IMR-90 (cell line): ENCODE measurements at regions not wholly inside any gene's neighbourhood (a gene's known extent, or its start where the extent isn't known, plus 50 kb on each side); places are given as distances from the start of the nearest gene placed in this dataset.

Experiments
- CEBPB ChIP-seq: IDR thresholded peaks from 2 replicates; pipeline ENCODE4 v1.6.1; 2012; ENCODE audit warnings: low read depth, low read length, improper control_type of control experiment
- CHD1 ChIP-seq: IDR thresholded peaks from 2 replicates; pipeline ENCODE4 v1.6.1; 2012; ENCODE audit warnings: low read depth, low read length, improper control_type of control experiment
- FOS ChIP-seq: fragments of 150-350 bp; IDR thresholded peaks from 2 replicates; pipeline ENCODE4 v1.6.1; 2016; ENCODE audit warnings: low read depth, low read length
- MAFK ChIP-seq: IDR thresholded peaks from 2 replicates; pipeline ENCODE4 v1.6.1; 2012; ENCODE audit warnings: low read depth, low read length, improper control_type of control experiment
- MAZ ChIP-seq: IDR thresholded peaks from 2 replicates; pipeline ENCODE4 v1.6.1; 2012; ENCODE audit warnings: low read depth, mild to moderate bottlenecking, low read length, improper control_type of control experiment, moderate library complexity, borderline replicate concordance
- NFE2L2 ChIP-seq: fragments of 150-350 bp; IDR thresholded peaks from 2 replicates; pipeline ENCODE4 v1.6.1; 2016; ENCODE audit warnings: low read depth, mild to moderate bottlenecking, low read length
- POLR2A ChIP-seq: IDR thresholded peaks from 2 replicates; pipeline ENCODE4 v1.6.1; 2012; ENCODE audit warnings: mild to moderate bottlenecking, low read depth, low read length
- RAD21 ChIP-seq: IDR thresholded peaks from 2 replicates; pipeline ENCODE4 v1.6.1; 2012; ENCODE audit warnings: low read length, improper control_type of control experiment
- SMC3 ChIP-seq: fragments of 150-350 bp; IDR thresholded peaks from 2 replicates; pipeline ENCODE4 v1.6.1; 2016; ENCODE audit warnings: low read depth, mild to moderate bottlenecking, antibody characterized with exemption, low read length, moderate library complexity
- TF ChIP-seq, protein P1 (sequence below): conservative IDR thresholded peaks from 2 replicates; pipeline ENCODE4 v1.5.1; 2012; ENCODE audit warnings: mild to moderate bottlenecking, low read depth, low read length, improper control_type of control experiment
- TF ChIP-seq, protein P2 (sequence below): fragments of 150-350 bp; IDR thresholded peaks from 2 replicates; pipeline ENCODE4 v1.6.1; 2017; ENCODE audit warnings: mild to moderate bottlenecking, antibody characterized with exemption, low read length, low read depth
- TF ChIP-seq, protein P3 (sequence below): fragments of 150-350 bp; IDR thresholded peaks from 2 replicates; pipeline ENCODE4 v1.6.1; 2016; ENCODE audit warnings: low read depth, mild to moderate bottlenecking, low read length, moderate library complexity, borderline replicate concordance

DNA sequence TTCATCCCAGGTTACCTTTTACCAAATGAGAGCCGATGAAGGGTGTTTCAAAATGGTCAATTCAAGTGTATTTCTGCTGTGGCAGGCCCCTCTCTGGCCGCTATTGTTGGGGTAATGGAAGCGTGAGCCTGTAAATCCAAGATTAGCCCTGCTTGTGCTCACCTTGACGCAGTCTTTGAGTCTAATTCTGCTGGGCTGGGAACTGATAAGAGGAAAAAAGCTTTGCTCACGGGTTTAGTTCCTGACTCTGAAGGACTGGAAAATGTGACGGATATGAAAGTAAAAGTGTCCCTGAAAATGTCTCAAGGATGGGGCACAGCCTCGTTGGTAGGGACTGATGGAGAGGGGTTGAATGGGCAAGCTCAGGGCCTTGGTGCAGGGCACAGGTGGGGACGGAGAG, 125.9 kb upstream of the GALNT2 start:
- TF ChIP-seq SMC3 (no peak), POLR2A (no peak), RAD21 (no peak), MAZ (no peak), CEBPB (no peak), FOS (no peak), MAFK (no peak), NFE2L2 (no peak), CHD1 (no peak)
- TF ChIP-seq, protein P1, sequence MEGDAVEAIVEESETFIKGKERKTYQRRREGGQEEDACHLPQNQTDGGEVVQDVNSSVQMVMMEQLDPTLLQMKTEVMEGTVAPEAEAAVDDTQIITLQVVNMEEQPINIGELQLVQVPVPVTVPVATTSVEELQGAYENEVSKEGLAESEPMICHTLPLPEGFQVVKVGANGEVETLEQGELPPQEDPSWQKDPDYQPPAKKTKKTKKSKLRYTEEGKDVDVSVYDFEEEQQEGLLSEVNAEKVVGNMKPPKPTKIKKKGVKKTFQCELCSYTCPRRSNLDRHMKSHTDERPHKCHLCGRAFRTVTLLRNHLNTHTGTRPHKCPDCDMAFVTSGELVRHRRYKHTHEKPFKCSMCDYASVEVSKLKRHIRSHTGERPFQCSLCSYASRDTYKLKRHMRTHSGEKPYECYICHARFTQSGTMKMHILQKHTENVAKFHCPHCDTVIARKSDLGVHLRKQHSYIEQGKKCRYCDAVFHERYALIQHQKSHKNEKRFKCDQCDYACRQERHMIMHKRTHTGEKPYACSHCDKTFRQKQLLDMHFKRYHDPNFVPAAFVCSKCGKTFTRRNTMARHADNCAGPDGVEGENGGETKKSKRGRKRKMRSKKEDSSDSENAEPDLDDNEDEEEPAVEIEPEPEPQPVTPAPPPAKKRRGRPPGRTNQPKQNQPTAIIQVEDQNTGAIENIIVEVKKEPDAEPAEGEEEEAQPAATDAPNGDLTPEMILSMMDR: no peak
- TF ChIP-seq, protein P2, sequence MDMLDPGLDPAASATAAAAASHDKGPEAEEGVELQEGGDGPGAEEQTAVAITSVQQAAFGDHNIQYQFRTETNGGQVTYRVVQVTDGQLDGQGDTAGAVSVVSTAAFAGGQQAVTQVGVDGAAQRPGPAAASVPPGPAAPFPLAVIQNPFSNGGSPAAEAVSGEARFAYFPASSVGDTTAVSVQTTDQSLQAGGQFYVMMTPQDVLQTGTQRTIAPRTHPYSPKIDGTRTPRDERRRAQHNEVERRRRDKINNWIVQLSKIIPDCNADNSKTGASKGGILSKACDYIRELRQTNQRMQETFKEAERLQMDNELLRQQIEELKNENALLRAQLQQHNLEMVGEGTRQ: no peak
- TF ChIP-seq, protein P3, sequence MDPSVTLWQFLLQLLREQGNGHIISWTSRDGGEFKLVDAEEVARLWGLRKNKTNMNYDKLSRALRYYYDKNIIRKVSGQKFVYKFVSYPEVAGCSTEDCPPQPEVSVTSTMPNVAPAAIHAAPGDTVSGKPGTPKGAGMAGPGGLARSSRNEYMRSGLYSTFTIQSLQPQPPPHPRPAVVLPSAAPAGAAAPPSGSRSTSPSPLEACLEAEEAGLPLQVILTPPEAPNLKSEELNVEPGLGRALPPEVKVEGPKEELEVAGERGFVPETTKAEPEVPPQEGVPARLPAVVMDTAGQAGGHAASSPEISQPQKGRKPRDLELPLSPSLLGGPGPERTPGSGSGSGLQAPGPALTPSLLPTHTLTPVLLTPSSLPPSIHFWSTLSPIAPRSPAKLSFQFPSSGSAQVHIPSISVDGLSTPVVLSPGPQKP: no peak
